ENCODE measurements at regions not wholly inside any gene's neighbourhood (a gene's known extent, or its start where the extent isn't known, plus 50 kb on each side); places are given as distances from the start of the nearest gene placed in this dataset.

GRCh38 chr2:75801234-75801982 lies 90.7 kb upstream of the GCFC2 start:
- TF ChIP-seq CTCF (IDR thresholded peaks at IDR 0.05) (no peak), STAT6 (CRISPR knock-in tag; conservative IDR thresholded peaks at IDR 0.05; ENCODE audit: low read depth) (no peak), TP53 (CRISPR knock-in tag; IDR thresholded peaks at IDR 0.05) (no peak), ZNF281 (CRISPR knock-in tag; IDR thresholded peaks at IDR 0.05) (no peak)
